NCI-H2081 (cell line): ENCODE measurements at regions not wholly inside any gene's neighbourhood (a gene's known extent, or its start where the extent isn't known, plus 50 kb on each side); places are given as distances from the start of the nearest gene placed in this dataset.
A peak's percentile ranks its signal among the peaks of the same experiment; 100 is the strongest.

Experiments
- DNase-seq, 2 experiments: peaks; one replicate each; lab custom pipeline; 2025; lab: John Stamatoyannopoulos, UW

GRCh38 chr15:93719921-93720351 is 511.4 kb upstream of the MCTP2 start:
- no peak for DNase-seq

GRCh38 chr15:93716615-93717231 is 514.6 kb upstream of the MCTP2 start:
- no peak for DNase-seq

- DNase-seq = no peak
These were observed 521.7 kb upstream of the MCTP2 start for GRCh38 chr15:93709708-93710107.

GRCh38 chr15:93708724-93709445 is 522.5 kb upstream of the MCTP2 start:
- no peak for DNase-seq

- no peak for DNase-seq
These were observed 523.6 kb upstream of the MCTP2 start for GRCh38 chr15:93707751-93708150.

GRCh38 chr15:93706495-93707292 is 524.7 kb upstream of the MCTP2 start:
- no peak for DNase-seq

GRCh38 chr15:93705753-93706455 is 525.5 kb upstream of the MCTP2 start:
- DNase-seq = no peak

GRCh38 chr15:93703092-93703739 is 528.1 kb upstream of the MCTP2 start:
- peak in 1 of 2 experiments; percentile 40 for DNase-seq

GRCh38 chr15:93700051-93700450 is 531.3 kb upstream of the MCTP2 start:
- no peak for DNase-seq

GRCh38 chr15:93694033-93694432 is 537.3 kb upstream of the MCTP2 start:
- no peak for DNase-seq

- DNase-seq = no peak
These were observed 547.7 kb upstream of the MCTP2 start for GRCh38 chr15:93683651-93684050.

- no peak for DNase-seq
These were observed 559.9 kb upstream of the MCTP2 start for GRCh38 chr15:93671387-93671943.

GRCh38 chr15:93670931-93671330 is 560.4 kb upstream of the MCTP2 start:
- DNase-seq = no peak

- DNase-seq = no peak
These were observed 567.0 kb upstream of the MCTP2 start for GRCh38 chr15:93664213-93664956.

- DNase-seq = no peak
These were observed 569.0 kb upstream of the MCTP2 start for GRCh38 chr15:93662162-93662885.

GRCh38 chr15:93658026-93658816 is 569.2 kb upstream of the RGMA start:
- DNase-seq = no peak

- no peak for DNase-seq
These were observed 567.0 kb upstream of the RGMA start for GRCh38 chr15:93656041-93656440.

- DNase-seq = no peak
These were observed 560.8 kb upstream of the RGMA start for GRCh38 chr15:93649691-93650235.

- no peak for DNase-seq
These were observed 557.2 kb upstream of the RGMA start for GRCh38 chr15:93646193-93646592.
